ENCODE measurements at regions not wholly inside any gene's neighbourhood (a gene's known extent, or its start where the extent isn't known, plus 50 kb on each side); places are given as distances from the start of the nearest gene placed in this dataset.
A peak's percentile ranks its signal among the peaks of the same experiment; 100 is the strongest.

- no peak for DNase-seq (ENCODE audit: low spot score)
Observed at GRCh38 chr2:71814885-71815284, 332.8 kb downstream of the CYP26B1 start.

GRCh38 chr2:71813807-71814470, 333.7 kb downstream of the CYP26B1 start:
- no peak for DNase-seq (ENCODE audit: low spot score)

GRCh38 chr2:71813315-71813714, 334.3 kb downstream of the CYP26B1 start:
- DNase-seq (ENCODE audit: low spot score), result no peak

GRCh38 chr2:71812736-71813135, 334.9 kb downstream of the CYP26B1 start:
- DNase-seq (ENCODE audit: low spot score), result no peak

GRCh38 chr2:71811726-71812125, 335.9 kb downstream of the CYP26B1 start:
- DNase-seq (ENCODE audit: low spot score), result no peak

- DNase-seq (ENCODE audit: low spot score), result no peak
Observed at GRCh38 chr2:71811157-71811556, 336.5 kb downstream of the CYP26B1 start.

- no peak for DNase-seq (ENCODE audit: low spot score)
Observed at GRCh38 chr2:71807581-71808451, 339.8 kb downstream of the CYP26B1 start.

GRCh38 chr2:71806432-71806831, 341.2 kb downstream of the CYP26B1 start:
- DNase-seq (ENCODE audit: low spot score), result no peak

GRCh38 chr2:71804281-71804751, 343.3 kb downstream of the CYP26B1 start:
- no peak for DNase-seq (ENCODE audit: low spot score)

- no peak for DNase-seq (ENCODE audit: low spot score)
Observed at GRCh38 chr2:71803398-71803797, 344.3 kb downstream of the CYP26B1 start.

GRCh38 chr2:71802556-71802955, 345.1 kb downstream of the CYP26B1 start:
- no peak for DNase-seq (ENCODE audit: low spot score)

- DNase-seq (ENCODE audit: low spot score), result peak; percentile 25
Observed at GRCh38 chr2:71801969-71802368, 345.7 kb downstream of the CYP26B1 start.

GRCh38 chr2:71801556-71801955, 346.1 kb downstream of the CYP26B1 start:
- no peak for DNase-seq (ENCODE audit: low spot score)

GRCh38 chr2:71800851-71801250, 346.8 kb downstream of the CYP26B1 start:
- DNase-seq (ENCODE audit: low spot score), result no peak

- DNase-seq (ENCODE audit: low spot score), result no peak
Observed at GRCh38 chr2:71800106-71800809, 346.9 kb downstream of the DYSF start.

- no peak for DNase-seq (ENCODE audit: low spot score)
Observed at GRCh38 chr2:71799013-71799575, 345.7 kb downstream of the DYSF start.

- peak; percentile 53 for DNase-seq (ENCODE audit: low spot score)
Observed at GRCh38 chr2:71798266-71799012, 345.1 kb downstream of the DYSF start.

- no peak for DNase-seq (ENCODE audit: low spot score)
Observed at GRCh38 chr2:71797035-71797810, 343.9 kb downstream of the DYSF start.

- DNase-seq (ENCODE audit: low spot score), result no peak
Observed at GRCh38 chr2:71796174-71796593, 342.8 kb downstream of the DYSF start.

GRCh38 chr2:71795486-71795885, 342.1 kb downstream of the DYSF start:
- DNase-seq (ENCODE audit: low spot score), result no peak
